Esophagus muscularis mucosa (tissue), 4 donors: ENCODE measurements at regions not wholly inside any gene's neighbourhood (a gene's known extent, or its start where the extent isn't known, plus 50 kb on each side); places are given as distances from the start of the nearest gene placed in this dataset.

ENCODE experiments used
- DNase-seq: peaks from one replicate; pipeline ENCODE4 v3.0.0-alpha.2; 2017; ENCODE audit errors: extremely low spot score
- H3K27ac ChIP-seq, 4 donors: fragments of 200-600 bp; sonication (generic); replicated peaks in 1 of 4; 1 replicate in 3 of 4; 2 replicates in 1 of 4; pipeline ENCODE4 v1.5.1; 2016 to 2019; ENCODE audit warnings: mild to moderate bottlenecking in 1 of 4
- H3K27me3 ChIP-seq, 4 donors: fragments of 200-600 bp; sonication (generic); one replicate each; pipeline versions ENCODE4 v1.5.1 to v1.6.0; 2016 to 2019
- H3K36me3 ChIP-seq, 4 donors: fragments of 200-600 bp; sonication (generic); one replicate each; pipeline ENCODE4 v1.5.1; 2016 to 2019
- H3K4me1 ChIP-seq, 4 donors: fragments of 200-600 bp; sonication (generic); one replicate each; pipeline ENCODE4 v1.5.1; 2016 to 2019
- H3K4me3 ChIP-seq, 4 donors: fragments of 200-600 bp; sonication (generic); 1 replicate in 2 of 4; 2 replicates in 2 of 4; pipeline ENCODE4 v1.5.1; 2016 to 2019; ENCODE audit warnings: mild to moderate bottlenecking in 4 of 4, moderate library complexity in 1 of 4
- H3K9me3 ChIP-seq, 4 donors: fragments of 200-600 bp; sonication (generic); 1 replicate in 3 of 4; 2 replicates in 1 of 4; pipeline ENCODE4 v1.5.1; 2016 to 2019
- CTCF ChIP-seq, 3 experiments: fragments of 200-600 bp in 2 of 3; fragments of 450-650 bp in 1 of 3; sonication (generic) in 2 of 3; IDR thresholded peaks; one replicate each; pipeline ENCODE4 v1.5.1; 2017 to 2019; ENCODE audit warnings: antibody characterized with exemption in 3 of 3, mild to moderate bottlenecking in 2 of 3, moderate library complexity in 1 of 3
- EP300 ChIP-seq: sonication (generic); formaldehyde crosslinking; IDR thresholded peaks from one replicate; pipeline ENCODE4 v1.6.1; 2017; ENCODE audit warnings: antibody characterized with exemption
- POLR2A ChIP-seq: fragments of 450-650 bp; IDR thresholded peaks from one replicate; pipeline ENCODE4 v1.6.1; 2017; ENCODE audit warnings: antibody characterized with exemption, moderate library complexity, mild to moderate bottlenecking, low read depth
- POLR2AphosphoS5 ChIP-seq, 2 donors: sonication (generic); formaldehyde crosslinking; IDR thresholded peaks; one replicate each; pipeline ENCODE4 v1.6.1; 2017; ENCODE audit warnings: antibody characterized with exemption in 2 of 2
- WGBS: methylation state at CpG from one replicate; pipeline ENCODE4 v1.1.5; 2018; 5-methylcytosine and 5-hydroxymethylcytosine counted together
- intact Hi-C: fragments of 100-400 bp; cut with DNase I; formaldehyde crosslinking; loops from one replicate; pipeline ENCODE4 v1.15.1; 2023

GRCh38 chr18:47458483-47458882, 207.0 kb upstream of the SKOR2 start:
- Histone ChIP-seq H3K27ac (no peak overlapping the region), H3K36me3 (no peaks in the 10 kb centered on the region), H3K9me3 (no peaks in the 10 kb centered on the region), H3K4me1 (no peaks in the 10 kb centered on the region), H3K4me3 (no peak overlapping the region), H3K27me3 (peaks cover 0 to 8% (median 0%) of the 10 kb centered on the region in 4 donors)
- DNase-seq, result no peak
- intact Hi-C loops, result no loop called here
- no peak for TF ChIP-seq EP300

- H3K4me1 ChIP-seq, result no peaks in the 10 kb centered on the region
- TF ChIP-seq POLR2A, result no peak
- TF ChIP-seq POLR2AphosphoS5 (IDR thresholded peaks at IDR 0.05), result no peak
- WGBS, result 64% methylated on average over 1 of the region's 1 CpG
- no peak overlapping the region for H3K4me3 ChIP-seq
- no peaks in the 10 kb centered on the region for H3K9me3 ChIP-seq
- DNase-seq, result no peak
- peaks cover 0 to 8% (median 0%) of the 10 kb centered on the region in 4 donors for H3K27me3 ChIP-seq
- no peaks in the 10 kb centered on the region for H3K36me3 ChIP-seq
- intact Hi-C loops, result no loop called here
- H3K27ac ChIP-seq, result no peak overlapping the region
Measured at GRCh38 chr18:47457614-47458013, 206.2 kb upstream of the SKOR2 start.

GRCh38 chr18:47453038-47453437, 201.6 kb upstream of the SKOR2 start:
- H3K4me3 ChIP-seq, result no peak overlapping the region
- WGBS, result 90% methylated on average over 4 of the region's 4 CpGs
- H3K27me3 ChIP-seq, result peaks cover 0 to 8% (median 0%) of the 10 kb centered on the region in 4 donors
- no peak for DNase-seq
- no peak overlapping the region for H3K27ac ChIP-seq
- no peak for TF ChIP-seq POLR2A
- TF ChIP-seq EP300, result no peak
- no peak for TF ChIP-seq POLR2AphosphoS5 (IDR thresholded peaks at IDR 0.05)
- TF ChIP-seq CTCF (IDR thresholded peaks at IDR 0.05), result no peak
- intact Hi-C loops, result no loop called here
- no peaks in the 10 kb centered on the region for H3K9me3 ChIP-seq
- no peaks in the 10 kb centered on the region for H3K4me1 ChIP-seq
- no peaks in the 10 kb centered on the region for H3K36me3 ChIP-seq

- no peak for DNase-seq
- Histone ChIP-seq H3K27me3 (no peaks in the 10 kb centered on the region), H3K4me3 (no peak overlapping the region), H3K36me3 (no peaks in the 10 kb centered on the region), H3K9me3 (peaks cover 0 to 13% (median 3%) of the 10 kb centered on the region in 4 donors), H3K27ac (no peak overlapping the region), H3K4me1 (no peaks in the 10 kb centered on the region)
- intact Hi-C loops, result no loop called here
- no peak for TF ChIP-seq EP300
- no peak for TF ChIP-seq POLR2A
- no peak for TF ChIP-seq CTCF (IDR thresholded peaks at IDR 0.05)
- no peak for TF ChIP-seq POLR2AphosphoS5 (IDR thresholded peaks at IDR 0.05)
- WGBS, result 83% methylated on average over 6 of the region's 6 CpGs
Measured at GRCh38 chr18:47448956-47449355, 197.5 kb upstream of the SKOR2 start.

- Histone ChIP-seq H3K36me3 (no peaks in the 10 kb centered on the region), H3K9me3 (peaks cover 0 to 13% (median 3%) of the 10 kb centered on the region in 4 donors), H3K4me1 (no peaks in the 10 kb centered on the region), H3K4me3 (no peak overlapping the region), H3K27me3 (peaks cover 0 to 7% (median 0%) of the 10 kb centered on the region in 4 donors), H3K27ac (no peak overlapping the region)
- TF ChIP-seq POLR2A (no peak), EP300 (no peak), CTCF (IDR thresholded peaks at IDR 0.05) (no peak), POLR2AphosphoS5 (IDR thresholded peaks at IDR 0.05) (no peak)
- intact Hi-C loops, result no loop called here
- DNase-seq, result no peak
- 76% methylated on average over 4 of the region's 4 CpGs for WGBS
Measured at GRCh38 chr18:47441914-47442313, 190.5 kb upstream of the SKOR2 start.

- intact Hi-C loops, result no loop called here
- Histone ChIP-seq H3K9me3 (no peaks in the 10 kb centered on the region), H3K27me3 (peaks cover 0 to 7% (median 0%) of the 10 kb centered on the region in 4 donors), H3K4me3 (no peak overlapping the region), H3K27ac (no peak overlapping the region), H3K4me1 (no peaks in the 10 kb centered on the region), H3K36me3 (no peaks in the 10 kb centered on the region)
- TF ChIP-seq POLR2A, result no peak
- TF ChIP-seq EP300, result no peak
- TF ChIP-seq CTCF (IDR thresholded peaks at IDR 0.05), result no peak
- TF ChIP-seq POLR2AphosphoS5 (IDR thresholded peaks at IDR 0.05), result no peak
- DNase-seq, result no peak
Measured at GRCh38 chr18:47438001-47438400, 186.5 kb upstream of the SKOR2 start.
